VCaP (cell line): ENCODE measurements at regions not wholly inside any gene's neighbourhood (a gene's known extent, or its start where the extent isn't known, plus 50 kb on each side); places are given as distances from the start of the nearest gene placed in this dataset.

ENCODE experiments used
- H3K27ac ChIP-seq: fragments of 450-650 bp; 2 replicates; pipeline ENCODE4 v1.5.1; 2017
- TF ChIP-seq, protein P1 (sequence below): fragments of 450-650 bp; conservative IDR thresholded peaks from 2 replicates; pipeline ENCODE4 v1.5.1; 2017; ENCODE audit warnings: mild to moderate bottlenecking, moderate library complexity

DNA sequence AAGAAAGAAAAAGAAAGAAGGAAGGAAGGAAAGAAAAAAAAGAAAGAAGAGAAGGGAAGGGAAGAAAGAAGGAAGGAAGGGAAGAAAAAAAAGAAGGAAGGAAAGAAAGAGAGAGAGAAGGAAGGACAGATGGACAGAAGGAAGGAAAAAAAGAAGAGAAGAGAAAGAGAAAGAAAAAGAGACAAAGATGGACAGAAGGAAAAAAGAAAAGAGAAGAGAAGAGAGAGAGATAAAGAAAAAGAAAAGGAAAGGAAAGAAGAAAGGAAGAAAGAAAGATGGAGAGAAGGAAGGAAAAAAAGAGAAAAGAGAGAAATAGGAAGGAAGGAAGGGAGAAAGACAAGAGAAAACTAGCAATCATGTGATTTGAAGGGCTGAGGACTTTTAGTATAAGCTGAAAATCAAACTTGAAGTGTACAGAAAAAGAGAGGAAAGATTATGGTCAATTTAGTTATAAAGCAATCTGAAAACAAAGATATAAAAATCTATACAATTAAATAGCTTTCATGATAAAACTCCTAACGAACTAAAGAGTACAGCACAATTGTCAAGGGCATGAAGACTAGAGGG is 115.3 kb downstream of the LTN1 start:
- TF ChIP-seq, protein P1, sequence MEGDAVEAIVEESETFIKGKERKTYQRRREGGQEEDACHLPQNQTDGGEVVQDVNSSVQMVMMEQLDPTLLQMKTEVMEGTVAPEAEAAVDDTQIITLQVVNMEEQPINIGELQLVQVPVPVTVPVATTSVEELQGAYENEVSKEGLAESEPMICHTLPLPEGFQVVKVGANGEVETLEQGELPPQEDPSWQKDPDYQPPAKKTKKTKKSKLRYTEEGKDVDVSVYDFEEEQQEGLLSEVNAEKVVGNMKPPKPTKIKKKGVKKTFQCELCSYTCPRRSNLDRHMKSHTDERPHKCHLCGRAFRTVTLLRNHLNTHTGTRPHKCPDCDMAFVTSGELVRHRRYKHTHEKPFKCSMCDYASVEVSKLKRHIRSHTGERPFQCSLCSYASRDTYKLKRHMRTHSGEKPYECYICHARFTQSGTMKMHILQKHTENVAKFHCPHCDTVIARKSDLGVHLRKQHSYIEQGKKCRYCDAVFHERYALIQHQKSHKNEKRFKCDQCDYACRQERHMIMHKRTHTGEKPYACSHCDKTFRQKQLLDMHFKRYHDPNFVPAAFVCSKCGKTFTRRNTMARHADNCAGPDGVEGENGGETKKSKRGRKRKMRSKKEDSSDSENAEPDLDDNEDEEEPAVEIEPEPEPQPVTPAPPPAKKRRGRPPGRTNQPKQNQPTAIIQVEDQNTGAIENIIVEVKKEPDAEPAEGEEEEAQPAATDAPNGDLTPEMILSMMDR = no peak
- H3K27ac ChIP-seq = no peak overlapping the region

DNA sequence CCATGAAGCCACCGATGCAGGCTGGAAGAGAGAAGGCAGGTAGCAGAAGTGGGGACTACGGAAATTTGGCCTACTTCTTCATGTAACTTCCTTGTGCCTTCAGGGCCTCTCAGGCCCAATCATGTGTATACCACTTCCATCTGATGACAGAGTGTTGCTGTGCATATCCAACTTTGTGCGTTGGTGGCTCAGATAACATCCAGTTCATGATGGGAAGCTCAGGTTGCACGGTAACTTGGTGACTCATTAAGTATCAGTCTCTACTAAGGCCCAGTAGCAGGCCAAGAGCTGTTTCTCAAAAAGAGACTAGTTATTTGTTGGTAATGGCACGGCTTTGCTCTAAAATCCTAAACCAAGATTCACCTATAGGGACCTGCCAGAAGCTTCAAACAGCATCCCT is 117.6 kb downstream of the LTN1 start:
- no peak overlapping the region for H3K27ac ChIP-seq
- TF ChIP-seq, protein P1 = no peak

GRCh38 chr21:28872218-28872617 is 120.5 kb downstream of the LTN1 start:
- peak overlapping the region; percentile 11; the same call in 1 of the 2 replicates for H3K27ac ChIP-seq

DNA sequence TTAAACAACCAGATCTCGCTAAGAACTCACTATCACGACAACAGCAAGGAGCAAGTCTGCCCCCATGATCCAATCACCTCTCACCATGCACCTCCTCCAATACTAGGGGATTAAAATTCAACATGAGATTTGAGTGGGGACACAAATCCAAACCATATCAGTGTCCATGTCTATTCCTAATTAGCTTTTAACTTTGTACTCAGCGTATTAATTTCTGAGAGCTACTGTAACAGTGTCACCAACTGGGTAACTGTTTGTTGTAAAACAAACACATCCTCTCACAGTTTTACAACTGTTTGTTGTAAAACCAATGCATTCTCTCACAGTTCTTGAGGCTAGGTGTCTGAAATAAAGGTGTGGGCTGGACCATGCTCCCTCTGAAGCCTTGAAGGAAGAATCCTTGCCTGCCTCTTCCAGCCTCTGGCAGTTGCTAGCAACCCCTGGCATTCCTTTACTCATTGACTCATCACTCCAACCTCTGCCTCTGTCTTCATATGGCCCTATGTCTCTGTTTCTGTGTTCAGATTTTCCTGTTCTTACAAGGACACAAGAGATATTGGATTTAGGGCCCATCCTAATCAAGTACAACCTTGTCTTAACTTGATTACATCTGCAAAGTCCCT is 121.2 kb downstream of the LTN1 start:
- TF ChIP-seq, protein P1 = peak; percentile 71

More at GRCh38 chr21:28872218-28872617, 120.5 kb downstream of the LTN1 start:
- TF ChIP-seq, protein P1 = no peak

DNA sequence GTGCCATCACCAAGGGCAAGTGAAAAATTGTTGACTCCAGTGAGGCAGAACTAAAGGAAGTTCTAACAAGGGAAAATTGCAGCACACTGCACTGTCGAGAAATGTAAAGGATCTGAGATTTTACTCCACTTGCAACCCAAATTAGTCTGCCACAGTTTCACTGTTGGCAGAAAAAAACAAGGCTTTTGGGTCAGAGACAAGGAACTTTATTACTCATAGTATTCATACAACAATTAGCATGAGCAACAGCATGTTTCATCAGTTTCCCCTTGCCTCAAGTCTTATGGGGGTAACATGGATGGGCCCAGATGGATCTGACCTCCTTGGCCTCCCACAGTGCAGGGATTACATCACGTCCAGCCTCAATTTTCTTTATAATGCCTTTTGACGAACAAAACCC is 125.3 kb downstream of the LTN1 start:
- H3K27ac ChIP-seq = no peak overlapping the region
- TF ChIP-seq, protein P1 = no peak

More for the DNA sequence above, 121.2 kb downstream of the LTN1 start:
- H3K27ac ChIP-seq = peak overlapping the region; percentile 11; the same call in 1 of the 2 replicates

DNA sequence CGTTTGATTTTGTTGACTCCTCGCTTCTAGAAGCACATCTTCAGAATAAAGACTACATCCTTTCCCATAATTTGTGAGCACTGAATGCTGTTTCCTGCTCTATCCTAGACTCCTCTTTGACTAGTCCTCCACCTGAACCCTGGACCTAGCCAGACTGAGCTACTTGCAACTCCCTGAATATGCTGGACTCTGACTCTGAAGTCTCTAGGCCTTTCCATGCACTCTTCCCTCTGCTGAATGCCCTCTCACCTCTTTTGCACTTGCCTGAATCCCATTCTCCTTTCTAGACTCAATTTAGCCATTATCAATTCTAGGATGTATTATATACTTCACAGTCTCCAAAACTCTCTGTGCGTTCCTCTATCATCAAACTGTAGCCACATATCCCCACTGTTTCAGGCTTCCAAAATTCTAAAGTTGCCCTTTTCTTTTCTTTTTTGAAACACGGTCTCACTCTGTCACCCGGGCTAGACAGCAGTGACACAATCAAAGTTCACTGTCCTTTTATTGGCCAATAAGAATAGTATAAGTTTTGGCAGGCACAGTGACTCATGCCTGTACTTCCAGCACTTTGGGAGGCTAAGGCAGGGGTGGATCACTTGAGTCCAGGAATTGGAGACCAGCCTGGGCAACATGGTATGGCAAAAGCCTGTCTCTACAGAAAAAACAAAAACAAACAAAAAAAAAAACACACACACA is 127.0 kb downstream of the LTN1 start:
- TF ChIP-seq, protein P1 = no peak

GRCh38 chr21:28858424-28858823 is 134.3 kb downstream of the LTN1 start:
- no peak overlapping the region for H3K27ac ChIP-seq
- TF ChIP-seq, protein P1 = no peak

More for the DNA sequence above, 127.0 kb downstream of the LTN1 start:
- no peak overlapping the region for H3K27ac ChIP-seq
